GM19240 (cell line): ENCODE measurements at regions not wholly inside any gene's neighbourhood (a gene's known extent, or its start where the extent isn't known, plus 50 kb on each side); places are given as distances from the start of the nearest gene placed in this dataset.

ENCODE experiments used
- DNase-seq: peaks from one replicate; pipeline ENCODE4 v3.0.0; 2011; ENCODE audit warnings: low spot score; ENCODE audit not compliant: insufficient read length

DNA sequence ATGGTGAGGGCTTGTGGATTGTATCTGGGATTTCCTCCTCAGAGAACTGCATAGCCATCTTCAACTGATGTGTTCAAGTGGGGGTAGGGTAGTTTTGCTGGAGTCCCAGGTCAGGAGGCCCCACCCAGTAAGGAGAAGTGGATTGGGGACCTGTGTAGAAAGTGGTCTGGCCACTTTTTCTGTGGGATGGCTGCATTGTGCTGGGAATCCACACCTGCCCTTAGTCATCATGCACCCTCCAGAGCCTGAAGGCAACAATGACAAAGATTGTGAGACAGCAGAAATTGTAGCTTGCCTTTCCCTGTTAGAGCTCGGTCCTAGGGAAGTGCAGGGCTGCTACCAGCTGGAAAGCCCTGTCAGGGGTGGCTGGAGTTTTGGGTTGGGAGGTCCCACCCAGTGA lies 255.4 kb downstream of the NDFIP2 start:
- DNase-seq: no peak

DNA sequence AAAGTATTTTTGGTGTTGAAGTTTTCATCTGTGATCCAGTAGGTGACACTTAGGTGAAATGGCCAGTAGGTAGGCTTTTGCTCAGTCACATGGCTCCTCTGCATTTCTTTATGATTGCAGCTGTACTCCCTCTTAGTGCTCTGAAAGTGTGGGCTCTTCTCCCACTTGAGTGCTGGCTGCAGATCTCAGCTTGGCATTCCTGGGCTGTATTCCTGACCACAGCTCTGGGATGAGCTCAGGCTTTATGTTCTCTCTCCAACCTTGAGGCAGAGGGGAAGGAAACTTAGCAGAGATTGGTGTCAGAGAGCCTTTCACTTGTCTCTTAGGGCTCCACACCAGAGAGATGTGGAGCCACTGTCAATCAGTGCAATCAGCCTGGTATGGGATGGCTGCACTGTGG lies 254.3 kb downstream of the NDFIP2 start:
- no peak for DNase-seq

DNA sequence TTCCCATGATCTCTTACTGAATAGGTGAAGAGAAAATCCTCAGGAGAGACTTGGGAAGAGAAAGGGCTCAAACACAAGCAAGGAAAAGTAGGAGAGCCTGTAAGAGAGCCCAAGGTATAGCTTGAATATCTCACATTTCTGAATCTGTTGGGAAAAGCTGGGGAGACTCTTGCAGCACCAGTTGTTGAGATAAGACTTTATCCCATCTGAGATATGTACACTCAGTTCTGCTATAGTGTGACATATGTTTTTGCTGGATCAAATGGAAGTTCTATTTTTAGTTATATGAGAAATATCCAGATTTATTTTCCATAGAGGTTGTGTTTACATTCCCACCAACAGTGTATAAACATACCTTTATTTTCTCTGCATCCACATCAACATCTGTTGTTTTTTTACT lies 246.1 kb downstream of the NDFIP2 start:
- no peak for DNase-seq

DNA sequence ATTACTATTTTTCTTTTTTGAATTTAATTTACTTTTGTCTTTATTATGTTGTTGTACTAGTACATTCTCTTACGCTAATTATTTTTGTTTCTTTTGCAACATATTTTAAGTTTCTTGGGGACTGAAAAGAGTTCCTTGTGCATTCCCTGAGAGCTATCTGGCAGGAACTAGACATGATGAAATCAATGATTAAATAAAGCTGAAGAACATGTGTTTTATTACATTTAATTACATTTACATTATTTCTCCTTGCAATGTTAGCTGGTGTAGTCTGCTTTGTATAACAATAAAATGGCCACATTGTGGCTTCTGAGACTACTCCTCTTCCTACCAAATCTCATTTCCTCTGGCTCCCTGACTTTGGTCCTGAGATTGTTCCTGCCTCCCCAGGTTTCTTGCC lies 244.9 kb downstream of the NDFIP2 start:
- DNase-seq: no peak

DNA sequence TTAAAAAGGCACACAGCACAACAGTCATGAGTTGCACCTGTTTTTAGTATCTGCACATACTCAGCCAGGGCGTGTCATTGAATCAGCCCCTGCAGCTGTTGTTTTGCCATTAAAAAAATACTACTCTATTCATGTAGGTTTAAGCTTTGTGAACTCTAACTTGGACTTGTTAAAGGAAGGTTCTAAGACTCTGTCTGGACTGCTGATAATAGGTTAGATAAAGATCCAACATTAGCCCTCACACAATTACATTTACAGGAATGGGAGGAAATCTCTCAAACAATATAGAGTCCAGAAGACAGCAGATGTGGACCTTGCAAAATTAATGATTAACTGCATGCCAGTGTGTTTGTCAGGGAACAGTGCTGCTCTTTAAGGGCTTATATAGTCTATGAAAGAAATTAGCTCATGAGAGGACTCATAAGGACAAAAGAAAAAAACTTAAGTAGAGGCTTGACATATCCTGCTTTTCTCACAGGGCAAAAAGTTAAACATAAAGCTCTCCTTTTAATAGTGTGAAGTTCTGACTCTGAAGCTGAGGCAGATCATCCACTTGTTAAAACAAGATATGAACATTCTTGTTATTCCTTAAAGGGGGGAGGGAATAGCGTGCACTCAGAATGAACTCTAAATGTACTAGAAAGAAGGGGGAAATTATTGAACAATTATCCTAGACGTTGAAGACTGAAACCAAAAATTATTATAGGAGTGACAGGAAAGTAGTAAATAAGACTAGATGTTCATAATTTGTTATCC lies 243.6 kb downstream of the NDFIP2 start:
- no peak for DNase-seq

DNA sequence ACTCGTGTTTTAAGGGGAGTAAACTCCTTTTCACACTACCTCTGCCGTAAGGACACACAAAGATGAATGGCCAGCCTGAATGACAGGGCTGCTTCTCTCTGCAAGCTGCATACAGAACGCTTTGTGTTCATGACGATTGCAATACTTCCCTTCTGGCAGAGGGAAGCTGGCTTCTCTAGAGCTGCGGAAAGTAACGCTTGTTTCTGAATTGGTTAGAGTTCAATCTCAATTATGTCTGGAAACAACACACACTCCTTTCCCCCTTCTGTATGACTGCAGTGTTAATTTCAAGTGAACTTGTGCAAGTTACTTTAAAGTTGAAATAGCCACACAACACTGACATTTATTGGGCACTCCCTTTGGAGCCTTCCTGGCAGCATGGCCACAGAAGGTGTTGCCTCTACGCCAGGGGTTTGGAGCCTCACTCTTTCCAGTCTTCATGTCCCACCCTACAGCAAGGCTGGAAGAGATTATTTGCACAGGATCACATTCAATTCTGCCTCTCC lies 242.6 kb downstream of the NDFIP2 start:
- no peak for DNase-seq

DNA sequence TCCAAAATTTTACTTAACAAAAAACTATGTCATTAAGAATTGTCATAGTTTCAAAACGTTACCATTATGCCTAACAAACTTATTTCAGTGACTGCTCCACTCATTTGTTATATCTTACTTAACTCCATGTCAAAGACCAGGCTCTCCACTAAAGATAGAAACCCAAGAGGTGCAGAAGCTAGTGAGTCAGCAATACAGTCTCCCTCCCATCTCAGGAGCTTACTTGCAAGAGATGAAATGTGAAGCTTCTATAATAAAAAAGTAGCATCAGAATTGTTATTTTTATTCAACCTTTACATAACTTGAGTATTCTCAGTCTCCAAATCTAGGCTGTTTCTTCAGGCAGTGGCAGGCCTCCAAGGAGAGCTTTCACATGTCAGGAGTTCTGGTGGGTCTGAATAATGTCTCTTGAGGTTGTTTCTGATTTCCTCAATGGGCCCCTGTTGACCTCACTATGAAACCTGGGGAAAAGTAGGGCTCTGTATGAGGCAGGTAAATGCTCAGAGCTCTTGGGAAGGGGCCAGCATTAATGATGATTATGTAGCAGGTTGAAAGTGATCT lies 242.0 kb downstream of the NDFIP2 start:
- no peak for DNase-seq

DNA sequence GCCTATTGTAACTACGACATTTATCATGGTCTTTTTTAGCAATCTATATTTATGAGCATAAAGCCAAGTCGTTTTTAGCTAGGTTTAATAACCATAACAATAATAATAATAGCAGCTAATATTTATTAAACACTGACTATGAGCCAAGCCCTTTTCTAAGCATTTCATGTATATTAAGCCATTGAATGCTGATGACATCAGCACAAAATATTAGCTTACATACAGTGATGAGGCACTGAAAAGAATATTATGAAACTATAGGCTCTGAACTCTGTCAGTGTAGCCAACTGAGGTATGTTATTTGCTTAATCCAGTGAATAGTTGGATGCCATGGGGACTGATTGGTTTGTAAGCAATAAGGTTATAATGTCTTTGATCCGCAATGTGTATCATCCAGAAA lies 235.2 kb downstream of the NDFIP2 start:
- DNase-seq: no peak

DNA sequence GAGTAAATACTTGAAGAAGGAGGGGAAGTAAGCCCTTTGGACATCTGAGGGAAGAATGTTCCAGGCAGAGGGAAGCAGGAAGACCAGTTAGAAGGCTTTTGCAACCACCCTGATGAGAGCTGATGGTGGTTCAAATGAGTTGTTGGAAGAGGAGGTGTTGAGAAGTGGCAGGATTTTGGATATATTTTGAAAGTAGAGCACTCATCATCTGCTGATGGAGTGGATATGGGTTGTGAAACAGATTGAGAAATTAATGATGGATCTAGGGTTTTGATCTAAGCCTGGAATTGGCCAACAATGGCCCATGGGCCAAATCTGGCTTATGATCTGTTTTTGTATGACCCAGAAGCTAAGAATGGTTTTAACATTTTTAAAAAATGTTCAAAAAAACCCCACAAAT lies 230.7 kb downstream of the NDFIP2 start:
- no peak for DNase-seq

DNA sequence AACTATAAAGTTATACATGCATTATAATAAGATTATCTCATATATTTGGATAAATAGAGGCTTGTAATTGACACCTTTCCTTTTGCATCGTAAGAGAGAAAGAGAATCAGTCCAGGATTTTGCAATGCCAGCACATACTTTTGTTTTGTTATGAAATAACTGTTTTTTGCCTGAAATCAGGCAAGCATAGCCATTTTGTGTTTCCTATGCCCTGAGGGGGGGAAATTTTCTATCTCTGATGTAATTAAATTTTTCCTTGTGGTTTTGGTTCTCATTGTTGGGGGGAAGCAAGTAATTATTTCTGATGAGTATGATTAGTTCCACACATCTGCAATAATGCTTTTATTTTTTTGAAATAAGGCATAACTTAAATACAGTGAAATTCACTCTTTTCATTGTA lies 229.4 kb downstream of the NDFIP2 start:
- no peak for DNase-seq

DNA sequence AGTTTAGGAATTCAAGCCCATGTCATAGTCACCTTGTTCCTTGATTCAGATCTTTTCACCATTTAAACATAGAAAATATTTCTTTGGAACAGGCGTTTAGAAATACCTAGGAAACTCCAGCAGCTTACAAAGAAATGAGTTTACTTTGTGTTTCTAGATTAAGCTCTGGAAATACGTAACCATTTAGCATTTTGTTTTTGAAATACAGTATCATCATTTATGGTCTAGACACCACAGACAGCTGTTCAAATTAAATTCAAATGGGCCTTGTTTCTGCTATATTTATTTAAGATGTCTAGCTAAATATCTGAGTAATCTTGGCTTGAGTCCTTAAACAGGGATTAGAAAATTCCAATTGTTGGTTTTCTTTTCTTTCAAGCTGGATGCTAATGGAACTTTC lies 228.5 kb downstream of the NDFIP2 start:
- no peak for DNase-seq

DNA sequence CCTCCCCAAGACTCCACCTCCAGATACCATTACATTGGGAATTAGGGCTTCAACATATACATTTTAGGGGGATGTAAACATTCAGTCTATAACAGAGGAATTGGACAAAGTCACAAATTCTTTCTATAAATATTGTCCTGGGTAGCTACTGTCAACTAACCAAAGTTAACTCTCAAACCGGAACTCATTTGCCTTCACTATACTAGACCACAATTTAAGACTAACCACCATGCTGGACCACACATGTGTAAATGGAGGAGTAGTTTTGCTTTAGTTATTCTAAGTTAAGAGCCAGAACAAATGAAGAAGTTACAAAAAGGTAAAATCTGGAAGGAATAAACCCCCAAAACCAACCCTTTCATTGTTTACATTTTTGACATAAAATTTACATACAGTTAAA lies 222.8 kb downstream of the NDFIP2 start:
- no peak for DNase-seq

DNA sequence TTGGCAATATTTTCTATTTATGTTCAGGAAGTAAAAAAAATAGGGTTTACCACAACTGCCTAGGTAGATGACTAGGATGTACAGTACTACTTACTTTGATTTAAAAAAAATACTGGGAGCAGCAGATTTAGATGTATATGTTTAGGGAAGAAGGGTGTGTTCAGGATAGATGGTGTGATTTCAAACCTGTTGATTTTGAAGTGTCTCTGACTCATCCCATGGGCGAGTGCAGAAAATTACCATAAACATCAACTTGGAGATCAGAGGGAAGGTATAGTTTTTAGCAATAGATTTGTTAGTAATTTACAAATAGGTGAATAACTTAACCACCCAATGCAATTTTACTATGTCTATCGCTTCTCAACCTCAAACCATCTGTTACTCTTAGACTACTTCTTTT lies 214.8 kb downstream of the NDFIP2 start:
- no peak for DNase-seq

DNA sequence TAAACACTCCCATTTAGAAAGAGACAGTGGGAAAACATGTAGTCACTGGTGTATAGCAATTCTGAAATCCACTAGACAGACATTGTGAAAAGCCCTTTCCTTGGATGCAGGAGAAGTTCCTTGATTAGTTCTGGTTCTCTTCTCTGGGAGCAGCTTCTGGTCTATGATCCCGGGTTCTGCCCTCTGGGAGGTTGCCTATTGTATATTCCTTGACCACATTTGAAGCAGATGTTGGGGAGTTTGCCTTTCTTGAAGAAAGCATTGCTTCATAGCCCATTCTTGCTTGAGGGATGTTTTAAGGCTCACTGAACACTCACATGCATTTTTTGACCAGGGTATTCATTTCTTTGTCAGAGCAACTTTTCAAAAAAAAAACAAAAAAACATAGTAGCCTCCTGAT lies 211.9 kb downstream of the NDFIP2 start:
- no peak for DNase-seq

DNA sequence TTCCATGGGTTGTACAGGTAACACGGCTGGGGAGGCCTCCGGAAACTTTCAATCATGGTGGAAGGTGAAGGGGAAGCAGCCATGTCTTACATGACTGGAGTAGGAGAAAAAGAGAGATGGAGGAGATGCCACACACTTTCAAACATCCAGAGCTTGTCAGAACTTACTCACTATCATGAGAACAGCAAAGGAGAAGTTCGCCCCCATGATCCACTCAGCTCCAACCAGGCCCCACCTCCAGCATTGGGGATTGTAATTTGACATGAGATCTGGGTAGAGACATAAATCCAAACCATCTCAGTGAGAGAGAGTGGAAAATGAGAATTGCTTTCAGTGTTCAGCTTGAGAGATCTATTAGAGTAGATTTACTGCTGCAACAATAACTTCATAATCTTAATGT lies 210.9 kb downstream of the NDFIP2 start:
- no peak for DNase-seq

DNA sequence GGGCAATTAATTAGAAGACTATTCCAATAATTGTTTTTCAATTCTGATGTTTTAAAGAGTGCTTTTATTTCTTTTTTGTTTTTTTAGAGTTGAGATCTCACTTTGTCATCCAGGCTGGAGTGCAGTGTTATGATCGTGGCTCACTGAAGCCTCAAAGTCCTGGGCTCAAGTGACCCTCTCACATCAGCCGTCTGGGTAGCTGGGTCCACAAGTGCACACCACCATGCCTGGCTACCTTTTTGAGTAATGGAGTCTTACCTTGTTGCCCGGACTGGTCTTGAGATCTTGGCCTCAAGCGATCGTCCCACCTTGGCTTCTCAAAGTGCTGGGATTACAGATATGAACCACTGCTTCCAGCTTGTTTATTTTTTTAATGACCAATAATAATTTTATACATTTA lies 207.8 kb downstream of the NDFIP2 start:
- DNase-seq: no peak

DNA sequence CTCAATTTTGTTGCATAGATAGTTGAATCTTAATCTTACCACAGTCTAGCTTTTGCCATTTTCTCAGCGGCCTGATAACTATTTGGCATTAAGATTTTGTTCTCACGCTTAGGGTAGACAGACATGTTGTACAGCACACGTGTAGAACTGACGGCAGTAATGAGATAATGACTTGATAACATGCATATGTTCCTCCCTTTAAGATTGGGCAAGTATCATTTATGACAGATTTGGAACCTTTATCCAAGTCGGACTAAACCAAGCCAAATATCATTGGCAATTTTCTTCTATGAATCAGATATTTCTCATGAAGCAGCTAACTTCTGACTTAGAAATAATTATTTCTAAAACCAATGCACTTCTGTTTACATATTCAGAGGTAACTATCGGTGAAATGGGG lies 205.5 kb downstream of the NDFIP2 start:
- no peak for DNase-seq

DNA sequence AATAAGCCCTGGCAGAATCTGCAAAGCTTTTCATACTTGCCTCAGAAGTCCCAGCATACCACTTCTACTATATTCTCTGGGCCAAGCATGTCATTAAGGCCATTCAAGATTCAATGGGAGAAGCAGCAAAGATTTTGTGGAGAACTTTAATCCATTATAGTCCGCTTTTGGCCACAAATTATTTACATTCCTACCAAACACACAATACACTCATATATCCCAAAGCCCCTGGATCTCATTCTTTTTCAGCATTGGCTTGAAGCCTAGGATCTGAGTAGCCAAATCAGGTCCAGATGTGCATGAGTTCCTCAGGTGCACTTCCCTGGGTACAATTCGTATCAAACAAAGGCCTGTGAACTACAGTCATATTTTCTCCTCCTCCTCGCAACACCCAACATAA lies 203.4 kb downstream of the NDFIP2 start:
- DNase-seq: no peak

DNA sequence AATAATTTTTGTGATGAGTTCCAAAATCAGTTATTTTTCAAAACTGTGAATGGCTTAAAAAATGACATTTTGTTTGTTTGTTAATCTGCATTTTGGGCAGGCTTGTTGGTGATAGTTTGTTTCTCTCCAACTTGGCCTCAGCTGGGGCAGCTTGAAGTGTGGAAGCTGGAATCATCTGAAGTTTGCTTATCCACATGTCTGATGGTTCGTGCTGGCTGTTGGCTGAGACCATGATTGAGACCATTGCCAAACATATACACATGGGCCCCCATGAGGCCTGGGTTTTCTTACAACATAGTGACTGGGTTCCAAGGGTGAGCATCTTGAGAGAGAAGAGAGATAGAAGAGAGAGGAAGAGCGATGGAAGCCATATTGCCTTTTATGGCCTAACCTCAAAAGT lies 201.2 kb downstream of the NDFIP2 start:
- no peak for DNase-seq

DNA sequence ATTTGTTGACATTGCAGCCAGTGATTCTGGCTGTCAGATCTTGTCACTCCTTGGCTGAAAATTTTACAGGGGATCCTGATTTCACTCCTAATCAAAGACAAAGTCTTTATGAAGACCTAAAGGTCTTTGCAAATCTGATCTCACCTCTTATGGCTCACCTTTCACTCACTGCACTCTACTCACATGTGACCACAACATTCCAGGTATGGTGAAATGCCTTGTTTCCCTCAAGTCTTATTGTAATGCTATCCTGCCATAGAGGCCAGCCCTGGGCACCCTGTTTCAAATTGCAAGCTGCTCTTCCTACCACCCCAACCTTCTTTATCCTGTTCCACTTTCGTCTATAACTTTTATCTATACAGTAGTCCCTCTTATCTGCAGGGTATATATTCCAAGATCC lies 200.1 kb downstream of the NDFIP2 start:
- DNase-seq: no peak

DNA sequence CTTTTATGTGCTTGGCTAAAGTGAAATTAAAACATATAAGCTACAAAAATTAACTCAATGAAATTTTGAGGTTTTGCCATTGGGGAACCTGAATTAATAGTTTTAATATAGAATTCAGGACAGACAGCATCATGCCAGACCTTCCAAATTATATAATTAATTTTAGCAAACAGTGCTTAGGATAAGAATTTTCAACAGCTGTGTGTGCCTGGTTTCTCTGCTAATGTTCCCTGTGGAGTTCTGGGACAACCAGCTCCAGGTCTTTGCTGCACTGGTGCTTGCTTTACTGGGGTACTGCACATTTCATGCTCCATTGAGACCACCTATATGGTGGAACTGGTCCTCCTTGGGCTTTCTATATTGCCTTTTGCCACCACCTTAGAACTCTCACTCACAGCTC lies 199.5 kb downstream of the NDFIP2 start:
- no peak for DNase-seq

DNA sequence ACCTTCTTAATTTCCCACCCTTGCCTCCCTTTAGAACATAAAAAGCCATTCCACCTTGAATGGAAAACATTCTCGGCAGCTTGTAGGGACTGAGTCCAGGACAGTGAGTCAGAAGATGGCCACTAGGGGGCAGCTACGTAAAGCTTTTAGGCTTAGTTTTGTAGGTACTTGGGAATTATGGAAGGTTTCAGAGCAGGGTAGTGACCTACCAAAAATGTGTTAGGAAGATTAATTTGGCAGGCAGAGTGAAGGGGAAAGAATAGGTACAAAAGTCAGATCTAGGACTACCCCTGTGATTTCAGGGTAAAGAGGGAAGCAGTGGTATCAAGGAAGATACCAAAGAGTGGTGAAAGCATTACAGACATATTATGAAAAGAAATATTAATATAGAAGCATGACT lies 198.4 kb downstream of the NDFIP2 start:
- DNase-seq: no peak

DNA sequence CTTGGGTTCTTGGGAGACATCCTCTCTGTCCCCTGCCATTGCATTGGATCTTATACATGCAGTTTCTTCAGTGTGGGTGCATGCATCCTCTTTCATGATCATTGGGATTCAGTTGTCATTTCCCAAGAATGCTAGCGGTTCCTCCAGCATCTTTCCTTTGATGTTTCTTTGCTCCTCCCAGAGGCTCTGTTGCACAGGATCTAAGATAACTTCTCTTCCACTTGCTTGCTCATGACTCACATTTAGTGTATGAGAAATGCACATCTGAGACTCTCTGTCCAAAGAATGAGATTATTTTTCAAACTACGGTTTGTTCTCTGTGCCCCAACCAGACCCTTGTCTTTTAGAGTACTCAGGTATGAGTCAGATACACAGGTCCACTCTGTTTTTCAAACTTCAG lies 197.1 kb downstream of the NDFIP2 start:
- DNase-seq: no peak
